RPMI7951 (cell line): ENCODE measurements at regions not wholly inside any gene's neighbourhood (a gene's known extent, or its start where the extent isn't known, plus 50 kb on each side); places are given as distances from the start of the nearest gene placed in this dataset.

Experiments
- DNase-seq: peaks from one replicate; pipeline ENCODE4 v3.0.0-alpha.2; 2012; ENCODE audit warnings: low read depth

- DNase-seq, result no peak
These were observed 93.8 kb upstream of the IGF1R start for GRCh38 chr15:98554272-98555172.

- DNase-seq, result no peak
These were observed 93.2 kb upstream of the IGF1R start for GRCh38 chr15:98555173-98555515.

DNA sequence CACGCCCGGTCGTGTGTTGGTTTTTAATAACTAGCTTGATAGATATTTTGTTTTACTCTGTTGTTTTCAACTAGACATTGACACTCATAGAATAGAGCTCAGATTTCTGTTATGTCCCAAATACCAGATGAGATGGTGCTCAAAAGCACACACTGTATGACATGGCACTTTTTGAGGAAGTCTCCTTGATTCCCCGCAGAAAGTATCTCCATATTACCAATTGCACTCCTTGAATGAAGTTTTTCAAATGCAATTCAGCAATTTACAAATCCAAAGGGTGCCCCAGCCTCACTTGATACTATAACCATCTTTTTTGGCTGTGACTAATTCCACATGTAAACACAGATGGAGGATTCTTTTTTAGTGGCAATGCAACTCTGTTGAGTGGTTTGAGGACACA lies 92.0 kb upstream of the IGF1R start:
- no peak for DNase-seq

- no peak for DNase-seq
These were observed 88.0 kb upstream of the IGF1R start for GRCh38 chr15:98560338-98560737.

DNA sequence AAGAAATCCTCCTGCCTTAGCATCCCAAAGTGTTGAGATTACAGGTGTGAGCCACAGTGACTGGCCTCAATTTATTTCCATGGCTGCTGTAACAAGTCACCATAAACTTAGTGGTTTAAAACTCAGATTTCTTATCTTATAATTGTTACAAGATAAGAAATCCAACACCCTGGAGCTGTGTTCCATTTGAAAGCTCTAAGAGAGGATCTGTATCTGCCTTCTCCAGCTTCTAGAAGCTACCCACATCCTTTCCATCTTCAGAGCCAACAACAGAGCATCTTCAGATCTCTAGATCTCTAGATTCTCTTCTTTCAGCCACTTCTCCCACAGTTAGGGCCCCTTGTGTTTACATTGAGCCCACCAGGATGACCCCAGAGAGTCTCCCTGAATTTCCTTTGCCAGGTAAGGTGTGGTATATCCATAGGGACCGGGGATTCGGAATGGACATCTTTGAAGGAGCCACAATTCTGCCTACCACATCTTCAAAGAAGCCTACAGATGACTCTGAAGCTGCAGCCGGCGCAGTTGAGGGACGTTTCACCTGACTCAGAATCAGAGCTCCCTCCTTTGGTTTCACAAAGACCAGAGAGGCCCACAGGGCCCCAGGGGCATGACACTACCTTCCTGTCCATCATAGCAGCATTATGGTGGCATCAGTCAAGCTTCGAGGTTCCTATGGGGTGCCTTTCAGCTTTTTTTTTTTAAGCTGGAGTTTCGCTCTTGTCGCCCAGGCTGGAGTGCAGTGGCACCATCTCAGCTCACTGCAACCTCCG lies 87.0 kb upstream of the IGF1R start:
- DNase-seq, result no peak

DNA sequence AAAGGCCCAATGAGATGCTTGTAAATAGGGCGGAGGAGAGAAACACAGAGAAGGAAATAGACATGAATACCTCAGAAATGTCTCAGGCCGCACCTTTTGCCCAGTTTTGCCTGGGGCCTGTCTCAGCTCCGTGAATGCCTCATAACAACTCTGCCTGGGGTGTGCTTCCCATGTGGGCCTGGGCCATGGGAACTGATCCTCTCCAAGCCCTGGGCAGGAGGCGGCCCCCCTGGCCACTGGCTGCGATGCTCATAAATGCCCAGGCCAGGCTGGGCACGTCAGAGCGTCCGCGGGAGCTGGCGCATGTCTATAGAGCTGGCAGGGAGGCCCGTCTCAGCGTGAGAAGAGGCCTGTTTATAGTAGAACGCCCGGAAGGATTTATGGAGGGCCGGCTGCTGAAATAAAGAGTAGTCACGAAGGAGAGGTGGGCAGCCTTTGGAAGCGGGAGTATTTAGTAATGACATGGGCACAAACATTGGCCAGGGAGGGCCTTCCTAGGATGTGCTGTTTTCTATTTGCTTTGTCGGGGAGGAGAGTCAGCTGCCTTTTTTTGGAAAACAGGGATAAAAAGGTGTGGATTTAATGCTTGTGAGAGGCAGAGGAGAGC lies 85.9 kb upstream of the IGF1R start:
- DNase-seq, result no peak

GRCh38 chr15:98565566-98565965 lies 82.8 kb upstream of the IGF1R start:
- DNase-seq, result no peak

DNA sequence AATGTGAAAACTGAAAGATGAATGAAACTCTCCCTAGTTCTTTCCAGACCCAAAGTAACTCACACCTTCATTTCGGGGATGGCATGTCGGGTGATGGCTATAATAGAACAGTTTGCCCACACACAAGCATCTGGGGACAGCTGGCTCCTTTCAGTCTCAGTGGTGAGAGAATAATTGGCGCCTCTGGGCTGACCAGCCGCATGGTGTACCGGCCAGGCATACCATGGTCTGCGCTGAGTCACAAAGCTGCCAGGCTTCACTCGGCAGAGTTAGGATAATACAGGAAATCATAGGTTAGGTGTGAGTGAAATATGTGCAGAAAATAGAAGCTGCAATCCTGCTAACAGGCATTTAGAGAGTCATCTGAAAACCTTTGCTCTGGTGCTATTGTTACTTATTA lies 80.4 kb upstream of the IGF1R start:
- DNase-seq, result peak; percentile 61

- DNase-seq, result no peak
These were observed 79.8 kb upstream of the IGF1R start for GRCh38 chr15:98568382-98569017.

DNA sequence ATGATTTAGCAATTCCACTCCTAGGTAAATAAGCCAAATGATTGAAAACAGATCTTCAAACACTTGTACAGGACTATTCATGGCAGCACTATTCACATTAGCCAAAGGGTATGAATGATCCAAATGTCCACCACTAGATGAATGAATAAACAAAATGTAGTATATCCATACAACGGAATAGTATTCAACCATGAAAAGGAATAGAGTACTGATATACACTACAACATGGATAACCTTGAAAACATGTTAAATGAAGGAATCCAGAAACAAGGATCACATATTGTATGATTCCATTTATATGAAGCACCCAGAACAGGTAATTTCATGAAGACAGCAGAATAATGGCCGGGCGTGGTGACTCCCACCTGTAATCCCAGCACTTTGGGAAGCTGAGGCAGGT lies 78.2 kb upstream of the IGF1R start:
- no peak for DNase-seq

DNA sequence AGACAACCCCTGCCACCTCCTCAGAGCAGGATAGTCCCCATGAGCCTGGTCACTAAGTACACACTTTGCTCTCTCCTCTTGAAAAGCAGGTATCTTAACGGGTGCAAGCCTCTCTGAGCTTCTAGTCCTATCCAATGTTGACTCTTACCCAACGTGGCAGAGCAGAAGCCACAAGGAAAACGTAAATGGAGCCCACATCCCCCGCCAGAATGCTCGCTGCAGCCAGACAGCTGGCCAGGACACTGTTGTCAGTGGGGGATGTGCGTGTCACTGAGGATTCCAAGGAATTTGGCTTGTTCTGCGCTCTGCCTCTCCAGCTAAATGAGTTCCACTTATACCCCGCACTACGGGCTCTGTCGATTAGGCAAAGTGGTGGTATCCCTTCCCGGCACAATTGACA lies 67.8 kb upstream of the IGF1R start:
- no peak for DNase-seq

GRCh38 chr15:98581715-98582114 lies 66.6 kb upstream of the IGF1R start:
- DNase-seq, result no peak

DNA sequence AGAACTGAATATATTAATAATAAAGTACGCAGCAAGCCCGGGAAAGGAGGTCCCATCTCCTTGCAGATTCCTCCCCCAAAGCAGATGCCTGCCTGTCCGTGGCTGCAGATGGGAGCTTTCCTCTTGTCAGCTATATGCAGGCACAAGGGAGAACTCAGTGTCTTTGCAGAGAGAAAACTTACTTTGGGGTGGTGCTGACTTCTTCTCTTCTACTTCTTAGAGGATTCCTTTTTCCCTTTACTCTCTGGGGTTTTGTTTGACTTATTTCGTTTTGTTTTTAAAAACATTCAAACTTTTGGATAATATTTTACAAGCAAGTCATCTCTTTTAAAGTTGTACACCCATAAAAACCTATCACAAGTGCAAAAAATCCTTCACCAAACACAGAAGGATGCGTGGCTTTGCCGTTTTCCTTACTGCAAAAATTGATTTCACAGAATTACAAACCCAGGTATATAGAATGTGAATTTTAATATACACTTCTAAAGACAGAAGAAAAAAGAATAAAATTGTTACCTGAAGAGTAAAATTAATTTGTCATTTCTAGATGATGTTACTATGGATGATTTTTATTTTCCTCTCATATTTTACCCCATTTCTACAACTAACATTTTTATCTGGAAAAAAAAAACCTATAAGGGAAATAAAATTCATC lies 65.3 kb upstream of the IGF1R start:
- no peak for DNase-seq

DNA sequence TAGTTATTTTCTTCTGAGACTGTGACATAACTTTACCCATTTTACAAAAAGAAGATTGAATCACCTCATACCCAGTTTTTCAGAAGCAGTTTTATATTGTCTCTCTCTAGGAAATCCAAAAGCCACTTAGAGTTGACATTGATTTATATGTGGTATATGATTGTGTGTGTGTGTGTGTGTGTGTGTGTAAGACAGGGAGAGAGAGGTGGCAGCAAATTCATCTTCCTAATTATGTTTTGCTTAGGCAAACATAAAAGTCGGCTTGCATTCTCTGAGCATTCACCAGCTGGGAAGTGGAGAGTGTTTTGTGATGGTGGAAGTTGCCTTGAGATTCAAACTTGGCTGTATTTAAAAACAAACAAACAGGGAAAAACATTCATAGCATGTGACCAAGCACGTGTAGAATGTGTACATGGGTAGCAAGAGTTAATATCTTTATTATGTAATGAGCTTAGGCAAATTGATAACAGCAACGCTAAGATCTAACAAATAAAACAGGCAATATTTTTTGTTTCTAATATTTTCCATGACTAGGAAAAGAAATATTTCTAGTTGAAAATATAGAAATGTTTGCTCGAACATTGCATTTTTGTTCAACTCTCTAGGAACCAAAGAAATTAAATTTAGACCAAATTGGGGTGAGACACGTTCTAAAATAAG lies 64.4 kb upstream of the IGF1R start:
- DNase-seq, result no peak

GRCh38 chr15:98586066-98586465 lies 62.3 kb upstream of the IGF1R start:
- no peak for DNase-seq

- DNase-seq, result no peak
These were observed 56.2 kb upstream of the IGF1R start for GRCh38 chr15:98592136-98592535.

DNA sequence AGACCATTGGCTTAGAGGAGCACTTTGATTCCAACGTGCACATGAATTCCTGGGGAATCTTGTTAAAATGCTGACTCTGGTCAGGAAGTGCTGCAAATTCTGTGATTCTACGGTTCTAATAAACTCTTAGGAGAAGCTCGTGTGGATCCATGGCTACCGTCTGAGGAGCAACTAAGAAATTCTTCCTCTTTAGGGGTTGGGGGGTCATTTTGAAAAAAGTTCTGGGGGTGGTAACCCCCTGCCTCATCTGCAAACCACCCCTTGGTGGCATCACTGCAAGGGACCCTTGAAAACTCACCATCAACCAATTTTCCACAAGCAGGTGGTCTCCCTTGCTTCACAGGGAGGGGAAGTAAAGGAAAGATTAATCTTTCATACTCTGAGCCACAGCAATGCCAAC lies 52.2 kb upstream of the IGF1R start:
- no peak for DNase-seq

DNA sequence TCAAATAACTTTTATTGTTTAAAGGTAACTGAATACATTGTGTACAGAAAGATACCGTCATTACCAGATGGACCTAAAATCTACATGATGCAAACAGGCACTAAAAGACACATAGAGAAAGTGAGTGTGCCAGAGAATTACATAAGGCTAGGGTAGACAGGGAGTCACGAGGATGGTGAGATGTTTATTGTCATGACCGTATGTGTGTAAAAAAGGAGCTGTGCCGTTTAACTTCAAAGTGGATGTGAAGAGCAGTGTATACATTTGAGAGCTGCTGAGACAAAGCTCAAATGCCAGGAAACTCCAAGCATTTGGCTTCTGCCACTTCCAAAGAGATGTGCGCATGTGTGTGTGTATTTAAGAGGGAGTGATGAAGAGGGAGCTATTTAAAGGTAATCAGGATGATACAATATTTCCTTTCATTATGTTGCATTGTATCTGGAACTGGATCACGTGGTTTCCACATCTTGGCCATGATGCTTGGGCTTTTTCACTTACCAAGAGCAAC lies 51.4 kb upstream of the IGF1R start:
- no peak for DNase-seq

GRCh38 chr15:98597666-98598065 lies 50.7 kb upstream of the IGF1R start:
- DNase-seq, result peak; percentile 9
